ENCODE measurements at regions not wholly inside any gene's neighbourhood (a gene's known extent, or its start where the extent isn't known, plus 50 kb on each side); places are given as distances from the start of the nearest gene placed in this dataset.

DNA sequence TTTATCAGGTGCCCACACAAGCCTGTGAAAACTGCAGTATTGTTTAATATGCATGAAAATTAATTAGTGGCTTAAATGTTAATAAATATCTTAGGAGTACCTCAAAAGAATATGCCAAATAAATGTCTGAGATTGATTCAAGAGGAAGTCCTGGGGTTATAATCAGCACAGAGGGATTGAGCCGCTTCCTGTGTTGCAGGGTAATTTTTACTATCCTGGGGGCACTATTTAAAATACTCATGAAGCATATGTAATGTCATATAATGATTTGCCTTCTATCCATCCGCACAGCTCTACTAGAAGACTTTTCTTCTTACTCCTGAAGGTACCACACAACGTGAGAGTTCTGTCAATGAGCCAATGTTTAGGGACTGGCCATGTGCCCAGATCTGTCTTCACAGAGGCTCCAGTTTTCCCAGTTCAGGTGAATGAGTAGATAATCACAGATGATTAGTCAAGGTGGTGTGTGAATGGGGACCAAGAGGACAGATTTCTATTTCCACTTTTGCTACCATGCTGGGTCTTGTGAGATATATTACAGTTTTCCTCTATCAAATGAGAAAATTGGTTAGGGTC, 233.3 kb downstream of the USP46 start:
- TF ChIP-seq POLR2A (IDR thresholded peaks at IDR 0.05; ENCODE audit: low read length) (no peak), GATA1 (IDR thresholded peaks at IDR 0.05; ENCODE audit: low read depth, low read length) (no peak)

All from erythroblast (primary cell).